Astrocyte (in vitro differentiated cells and primary cell): ENCODE measurements at regions not wholly inside any gene's neighbourhood (a gene's known extent, or its start where the extent isn't known, plus 50 kb on each side); places are given as distances from the start of the nearest gene placed in this dataset.

Experiments
- DNase-seq: peaks from one replicate; pipeline ENCODE4 v3.0.0-alpha.2; 2010; ENCODE audit warnings: low read depth
- FAIRE-seq: peaks from 2 replicates; lab custom pipeline; 2011; peaks lifted over from hg19 to GRCh38; lab: Jason Lieb, UNC
- H2AFZ ChIP-seq: 2 replicates; pipeline ENCODE4 v1.6.0; 2012; ENCODE audit warnings: low read depth, low read length, inconsistent platforms
- H3K27ac ChIP-seq: 2 replicates; pipeline ENCODE4 v1.5.1; 2011; ENCODE audit warnings: low read depth, low read length, inconsistent platforms
- H3K27me3 ChIP-seq: 2 replicates; pipeline ENCODE4 v1.6.0; 2011; ENCODE audit warnings: low read length, inconsistent platforms; ENCODE audit not compliant: insufficient read depth
- H3K36me3 ChIP-seq: 2 replicates; pipeline ENCODE4 v1.5.1; 2011; ENCODE audit warnings: low read length, inconsistent platforms; ENCODE audit not compliant: insufficient read depth
- H3K4me1 ChIP-seq: 2 replicates; pipeline ENCODE4 v1.5.1; 2011; ENCODE audit warnings: low read length, inconsistent platforms; ENCODE audit not compliant: insufficient read depth
- H3K4me2 ChIP-seq: 2 replicates; pipeline ENCODE4 v1.6.0; 2012; ENCODE audit warnings: low read length, inconsistent platforms
- H3K4me3 ChIP-seq: 2 replicates; pipeline ENCODE4 v1.5.1; 2011; ENCODE audit warnings: low read depth, mild to moderate bottlenecking, low read length, inconsistent platforms; ENCODE audit not compliant: insufficient read depth
- H3K79me2 ChIP-seq: 2 replicates; pipeline ENCODE4 v1.6.0; 2012; ENCODE audit warnings: mild to moderate bottlenecking, low read length, inconsistent platforms; ENCODE audit not compliant: insufficient read depth
- H3K9ac ChIP-seq: 2 replicates; pipeline ENCODE4 v1.6.0; 2012; ENCODE audit warnings: mild to moderate bottlenecking, low read length, inconsistent platforms
- H3K9me3 ChIP-seq: 2 replicates; pipeline ENCODE4 v1.5.1; 2012; ENCODE audit warnings: low read depth, mild to moderate bottlenecking, low read length, inconsistent platforms; ENCODE audit not compliant: insufficient read depth
- H4K20me1 ChIP-seq: 2 replicates; pipeline ENCODE4 v1.6.0; 2012; ENCODE audit warnings: low read length, inconsistent platforms; ENCODE audit not compliant: insufficient read depth
- H3K27ac Mint-ChIP-seq: one replicate; pipeline ENCODE4 v1.8.0; 2021; ENCODE audit warnings: mild to moderate bottlenecking, mixed read lengths; ENCODE audit not compliant: unreplicated experiment
- H3K27me3 Mint-ChIP-seq: one replicate; pipeline ENCODE4 v1.8.0; 2021; ENCODE audit warnings: low read depth, mixed read lengths; ENCODE audit not compliant: unreplicated experiment
- H3K36me3 Mint-ChIP-seq: one replicate; pipeline ENCODE4 v1.8.0; 2021; ENCODE audit warnings: low read depth, mixed read lengths; ENCODE audit not compliant: unreplicated experiment
- H3K4me1 Mint-ChIP-seq: one replicate; pipeline ENCODE4 v1.8.0; 2021; ENCODE audit warnings: low read depth, mixed read lengths; ENCODE audit not compliant: unreplicated experiment
- H3K4me3 Mint-ChIP-seq: one replicate; pipeline ENCODE4 v1.8.0; 2021; ENCODE audit warnings: mild to moderate bottlenecking, moderate library complexity, mixed read lengths; ENCODE audit not compliant: unreplicated experiment
- H3K9me3 Mint-ChIP-seq: one replicate; pipeline ENCODE4 v1.8.0; 2021; ENCODE audit warnings: mild to moderate bottlenecking, mixed read lengths; ENCODE audit not compliant: unreplicated experiment
- CTCF ChIP-seq: IDR thresholded peaks from 2 replicates; pipeline ENCODE4 v1.5.1; 2011; ENCODE audit warnings: low read depth, mild to moderate bottlenecking, inconsistent platforms, low read length, moderate library complexity; ENCODE audit not compliant: insufficient read depth
- EZH2 ChIP-seq: IDR thresholded peaks from 2 replicates; pipeline ENCODE4 v1.6.1; 2012; ENCODE audit warnings: mild to moderate bottlenecking, low read length, inconsistent platforms; ENCODE audit not compliant: insufficient read depth

- H3K27me3 Mint-ChIP-seq = no peaks in the 10 kb centered on the region
- peaks cover 4% of the 10 kb centered on the region for H3K9me3 Mint-ChIP-seq
- no peak overlapping the region for H3K4me2 ChIP-seq
- H3K27me3 ChIP-seq = no peaks in the 10 kb centered on the region
- no peak overlapping the region for H3K9ac ChIP-seq
- H3K4me3 Mint-ChIP-seq = no peak overlapping the region
- peaks cover 23% of the 10 kb centered on the region for H3K36me3 Mint-ChIP-seq
- H3K4me1 Mint-ChIP-seq = no peaks in the 10 kb centered on the region
- no peaks in the 10 kb centered on the region for H3K4me1 ChIP-seq
- no peak overlapping the region for H3K27ac Mint-ChIP-seq
- no peak overlapping the region for H3K4me3 ChIP-seq
- H4K20me1 ChIP-seq = peaks cover 10% of the 10 kb centered on the region
- H3K79me2 ChIP-seq = no peaks in the 10 kb centered on the region
- no peak for DNase-seq
- FAIRE-seq = no peak
- TF ChIP-seq EZH2 (no peak), CTCF (no peak)
- no peak overlapping the region for H2AFZ ChIP-seq
- no peaks in the 10 kb centered on the region for H3K9me3 ChIP-seq
- H3K27ac ChIP-seq = no peak overlapping the region
- H3K36me3 ChIP-seq = no peaks in the 10 kb centered on the region
These were observed 53.6 kb upstream of the MINAR1 start for GRCh38 chr15:79378394-79379109.

- no peaks in the 10 kb centered on the region for H3K79me2 ChIP-seq
- H2AFZ ChIP-seq = no peak overlapping the region
- no peak overlapping the region for H3K27ac ChIP-seq
- no peaks in the 10 kb centered on the region for H3K36me3 ChIP-seq
- Mint-ChIP-seq H3K27ac (no peak overlapping the region), H3K27me3 (no peaks in the 10 kb centered on the region), H3K36me3 (peaks cover 14% of the 10 kb centered on the region), H3K4me3 (no peak overlapping the region), H3K9me3 (peaks cover 4% of the 10 kb centered on the region), H3K4me1 (no peaks in the 10 kb centered on the region)
- FAIRE-seq (peak; percentile 17), DNase-seq (peak; percentile 26)
- H4K20me1 ChIP-seq = peaks cover 7% of the 10 kb centered on the region
- peak; percentile 94 for TF ChIP-seq CTCF
- no peak for TF ChIP-seq EZH2
- H3K9me3 ChIP-seq = no peaks in the 10 kb centered on the region
- H3K4me3 ChIP-seq = no peak overlapping the region
- H3K9ac ChIP-seq = no peak overlapping the region
- H3K4me1 ChIP-seq = no peaks in the 10 kb centered on the region
- no peak overlapping the region for H3K4me2 ChIP-seq
- no peaks in the 10 kb centered on the region for H3K27me3 ChIP-seq
These were observed 51.2 kb upstream of the MINAR1 start for GRCh38 chr15:79380755-79381497.
